ENCODE measurements at regions not wholly inside any gene's neighbourhood (a gene's known extent, or its start where the extent isn't known, plus 50 kb on each side); places are given as distances from the start of the nearest gene placed in this dataset.
A peak's percentile ranks its signal among the peaks of the same experiment; 100 is the strongest.

DNA sequence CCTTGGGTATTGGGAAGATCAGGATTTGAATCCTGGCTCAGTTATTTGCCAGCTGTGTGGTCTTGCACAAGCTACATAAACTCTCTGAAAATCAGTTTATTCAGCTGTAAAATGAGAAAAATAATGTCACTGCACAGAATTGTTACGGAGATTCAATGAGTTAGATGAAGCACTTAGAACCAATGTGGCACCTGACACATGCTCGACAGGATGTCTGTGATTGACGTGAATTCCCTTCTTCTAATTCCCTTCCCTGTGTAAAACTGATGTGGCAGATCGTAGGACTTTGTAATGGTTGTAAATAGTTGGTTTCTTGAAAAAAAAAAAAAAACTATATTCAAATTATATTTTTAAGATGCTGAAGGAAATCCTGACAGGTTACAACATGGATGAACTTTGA is 249.9 kb upstream of the MKLN1 start:
- Histone ChIP-seq H3K9me3 (ENCODE audit: control insufficient read depth, insufficient read depth, low read depth, low read length) (no peaks in the 10 kb centered on the region), H3K79me2 (ENCODE audit: control insufficient read depth, insufficient read depth, low read length) (peaks cover 77% of the 10 kb centered on the region), H3K27ac (ENCODE audit: insufficient read depth, low read length) (peak overlapping the region; percentile 4), H3K27me3 (ENCODE audit: control insufficient read depth, insufficient read depth, low read length) (no peaks in the 10 kb centered on the region), H3K4me3 (replicated peaks in 1 of 4; ENCODE audit: control extremely low read depth in 1 of 4, insufficient read depth in 1 of 4, low read depth in 3 of 4, low read length in 4 of 4) (no peak overlapping the region), H3K9ac (ENCODE audit: insufficient read depth, low read length) (no peak overlapping the region), H3K36me3 (ENCODE audit: control insufficient read depth, insufficient read depth, low read length) (peaks cover 2% of the 10 kb centered on the region), H3K4me1 (ENCODE audit: control insufficient read depth, extremely low read depth, insufficient read depth, low read length) (peaks cover 10% of the 10 kb centered on the region), H4K20me1 (ENCODE audit: control insufficient read depth, extremely low read depth, insufficient read depth, low read length) (no peaks in the 10 kb centered on the region), H2AFZ (ENCODE audit: low read length) (no peak overlapping the region), H3K4me2 (ENCODE audit: extremely low read depth, insufficient read depth, low read length) (no peak overlapping the region)
- no peak for TF ChIP-seq EZH2 (IDR thresholded peaks at IDR 0.05; ENCODE audit: low read length, missing control alignments)
- TF ChIP-seq, protein P1, sequence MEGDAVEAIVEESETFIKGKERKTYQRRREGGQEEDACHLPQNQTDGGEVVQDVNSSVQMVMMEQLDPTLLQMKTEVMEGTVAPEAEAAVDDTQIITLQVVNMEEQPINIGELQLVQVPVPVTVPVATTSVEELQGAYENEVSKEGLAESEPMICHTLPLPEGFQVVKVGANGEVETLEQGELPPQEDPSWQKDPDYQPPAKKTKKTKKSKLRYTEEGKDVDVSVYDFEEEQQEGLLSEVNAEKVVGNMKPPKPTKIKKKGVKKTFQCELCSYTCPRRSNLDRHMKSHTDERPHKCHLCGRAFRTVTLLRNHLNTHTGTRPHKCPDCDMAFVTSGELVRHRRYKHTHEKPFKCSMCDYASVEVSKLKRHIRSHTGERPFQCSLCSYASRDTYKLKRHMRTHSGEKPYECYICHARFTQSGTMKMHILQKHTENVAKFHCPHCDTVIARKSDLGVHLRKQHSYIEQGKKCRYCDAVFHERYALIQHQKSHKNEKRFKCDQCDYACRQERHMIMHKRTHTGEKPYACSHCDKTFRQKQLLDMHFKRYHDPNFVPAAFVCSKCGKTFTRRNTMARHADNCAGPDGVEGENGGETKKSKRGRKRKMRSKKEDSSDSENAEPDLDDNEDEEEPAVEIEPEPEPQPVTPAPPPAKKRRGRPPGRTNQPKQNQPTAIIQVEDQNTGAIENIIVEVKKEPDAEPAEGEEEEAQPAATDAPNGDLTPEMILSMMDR (conservative IDR thresholded peaks at IDR 0.05 in 1 of 2, IDR thresholded peaks at IDR 0.05 in 1 of 2; ENCODE audit: low read depth in 1 of 2, low read length in 2 of 2), result no peak
- no peak for DNase-seq (ENCODE audit: low read depth in 2 of 2)

- DNase-seq (ENCODE audit: low read depth in 2 of 2), result no peak
- H3K27ac ChIP-seq (ENCODE audit: insufficient read depth, low read length), result no peak overlapping the region
- H3K9me3 ChIP-seq (ENCODE audit: control insufficient read depth, insufficient read depth, low read depth, low read length), result no peaks in the 10 kb centered on the region
- H3K79me2 ChIP-seq (ENCODE audit: control insufficient read depth, insufficient read depth, low read length), result peaks cover 76% of the 10 kb centered on the region
- TF ChIP-seq EZH2 (IDR thresholded peaks at IDR 0.05; ENCODE audit: low read length, missing control alignments), result no peak
- TF ChIP-seq, protein P1 (conservative IDR thresholded peaks at IDR 0.05 in 1 of 2, IDR thresholded peaks at IDR 0.05 in 1 of 2; ENCODE audit: low read depth in 1 of 2, low read length in 2 of 2), result no peak
- peaks cover 6% of the 10 kb centered on the region for H3K4me1 ChIP-seq (ENCODE audit: control insufficient read depth, extremely low read depth, insufficient read depth, low read length)
- H3K27me3 ChIP-seq (ENCODE audit: control insufficient read depth, insufficient read depth, low read length), result no peaks in the 10 kb centered on the region
- H2AFZ ChIP-seq (ENCODE audit: low read length), result no peak overlapping the region
- no peak overlapping the region for H3K9ac ChIP-seq (ENCODE audit: insufficient read depth, low read length)
- peaks cover 2% of the 10 kb centered on the region for H3K36me3 ChIP-seq (ENCODE audit: control insufficient read depth, insufficient read depth, low read length)
- no peak overlapping the region for H3K4me3 ChIP-seq (replicated peaks in 1 of 4; ENCODE audit: control extremely low read depth in 1 of 4, insufficient read depth in 1 of 4, low read depth in 3 of 4, low read length in 4 of 4)
- no peak overlapping the region for H3K4me2 ChIP-seq (ENCODE audit: extremely low read depth, insufficient read depth, low read length)
- peaks cover 3% of the 10 kb centered on the region for H4K20me1 ChIP-seq (ENCODE audit: control insufficient read depth, extremely low read depth, insufficient read depth, low read length)
These were observed 246.9 kb upstream of the MKLN1 start for GRCh38 chr7:131080754-131081153.

- TF ChIP-seq EZH2 (IDR thresholded peaks at IDR 0.05; ENCODE audit: low read length, missing control alignments), result no peak
- TF ChIP-seq, protein P1 (conservative IDR thresholded peaks at IDR 0.05 in 1 of 2, IDR thresholded peaks at IDR 0.05 in 1 of 2; ENCODE audit: low read depth in 1 of 2, low read length in 2 of 2), result no peak
- Histone ChIP-seq H3K79me2 (ENCODE audit: control insufficient read depth, insufficient read depth, low read length) (peaks cover 73% of the 10 kb centered on the region), H3K36me3 (ENCODE audit: control insufficient read depth, insufficient read depth, low read length) (peaks cover 2% of the 10 kb centered on the region), H4K20me1 (ENCODE audit: control insufficient read depth, extremely low read depth, insufficient read depth, low read length) (peaks cover 3% of the 10 kb centered on the region), H3K4me3 (replicated peaks in 1 of 4; ENCODE audit: control extremely low read depth in 1 of 4, insufficient read depth in 1 of 4, low read depth in 3 of 4, low read length in 4 of 4) (no peak overlapping the region), H3K4me2 (ENCODE audit: extremely low read depth, insufficient read depth, low read length) (no peak overlapping the region), H3K9me3 (ENCODE audit: control insufficient read depth, insufficient read depth, low read depth, low read length) (no peaks in the 10 kb centered on the region), H3K27me3 (ENCODE audit: control insufficient read depth, insufficient read depth, low read length) (no peaks in the 10 kb centered on the region), H2AFZ (ENCODE audit: low read length) (no peak overlapping the region), H3K4me1 (ENCODE audit: control insufficient read depth, extremely low read depth, insufficient read depth, low read length) (peaks cover 1% of the 10 kb centered on the region), H3K27ac (ENCODE audit: insufficient read depth, low read length) (no peak overlapping the region), H3K9ac (ENCODE audit: insufficient read depth, low read length) (no peak overlapping the region)
- no peak for DNase-seq (ENCODE audit: low read depth in 2 of 2)
These were observed 246.4 kb upstream of the MKLN1 start for GRCh38 chr7:131081308-131081707.
